MCF 10A (cell line): ENCODE measurements at regions not wholly inside any gene's neighbourhood (a gene's known extent, or its start where the extent isn't known, plus 50 kb on each side); places are given as distances from the start of the nearest gene placed in this dataset.

Experiments
- BruUV-seq: library from RNA; stranded (reverse); fragments of 400-500 nt; replicated peaks from 2 replicates; lab custom pipeline; 2021; lab: Mats Ljungman, UMichigan
- CTCF ChIA-PET: fragments of 300-600 bp; sonication (Branson Sonifier 250); formaldehyde crosslinking; extraction: SDS; loops from one replicate; lab custom pipeline; 2021; ENCODE audit warnings: antibody characterized with exemption, inconsistent platforms; lab: Yijun Ruan, JAX
- POLR2A ChIA-PET: fragments of 300-600, 350-650 bp; sonication (Branson Sonifier 250); formaldehyde crosslinking; extraction: SDS; loops from one replicate; lab custom pipeline; 2020; ENCODE audit warnings: antibody characterized with exemption, inconsistent platforms; lab: Yijun Ruan, JAX
- DNase-seq: peaks from one replicate; pipeline ENCODE4 v3.0.0-alpha.2; 2018; ENCODE audit not compliant: unreplicated experiment
- H3K27ac Mint-ChIP-seq: one replicate; pipeline ENCODE4 v1.8.0; 2022; ENCODE audit warnings: mild to moderate bottlenecking, low read depth, mixed read lengths; ENCODE audit not compliant: unreplicated experiment
- H3K27me3 Mint-ChIP-seq: one replicate; pipeline ENCODE4 v1.8.0; 2022; ENCODE audit warnings: mixed read lengths; ENCODE audit not compliant: insufficient read depth, unreplicated experiment
- H3K36me3 Mint-ChIP-seq: one replicate; pipeline ENCODE4 v1.8.0; 2022; ENCODE audit warnings: mild to moderate bottlenecking, moderate library complexity, mixed read lengths; ENCODE audit not compliant: insufficient read depth, unreplicated experiment
- H3K4me1 Mint-ChIP-seq: one replicate; pipeline ENCODE4 v1.8.0; 2022; ENCODE audit warnings: mixed read lengths; ENCODE audit not compliant: insufficient read depth, unreplicated experiment
- H3K4me3 Mint-ChIP-seq: one replicate; pipeline ENCODE4 v1.8.0; 2022; ENCODE audit warnings: mild to moderate bottlenecking, moderate library complexity, mixed read lengths; ENCODE audit not compliant: unreplicated experiment
- H3K9me3 Mint-ChIP-seq: one replicate; pipeline ENCODE4 v1.8.0; 2022; ENCODE audit warnings: mixed read lengths; ENCODE audit not compliant: unreplicated experiment
- CTCF ChIP-seq: fragments of 200-600 bp; IDR thresholded peaks from one replicate; pipeline ENCODE4 v1.8.0; 2022; ENCODE audit warnings: antibody characterized with exemption, mild to moderate bottlenecking; ENCODE audit not compliant: unreplicated experiment
- intact Hi-C: fragments of 100-400 bp; cut with micrococcal nuclease; formaldehyde crosslinking; loops from 2 replicates; pipeline ENCODE4 v1.14.1; 2022

DNA sequence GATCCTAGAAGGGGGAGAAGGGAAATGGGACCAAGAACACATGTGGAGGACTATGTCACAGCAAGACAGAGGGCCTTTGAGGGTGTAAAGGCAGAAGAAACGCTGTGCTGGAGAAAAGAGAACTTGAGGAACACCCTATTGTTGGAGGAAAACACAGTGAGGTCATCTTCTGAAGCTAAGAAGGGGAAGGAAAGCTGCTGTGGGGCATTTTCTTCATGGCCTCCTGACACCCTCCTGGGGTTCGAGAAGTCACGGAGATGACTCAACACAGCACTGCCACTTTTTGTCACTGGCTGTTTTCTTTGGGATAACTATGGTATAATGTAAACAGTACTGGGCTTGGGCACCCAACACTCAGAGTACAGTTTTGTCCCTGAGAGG is 492.6 kb upstream of the CADM1 start:
- H3K36me3 Mint-ChIP-seq, result no peaks in the 10 kb centered on the region
- H3K27ac Mint-ChIP-seq, result no peak overlapping the region
- no peaks in the 10 kb centered on the region for H3K27me3 Mint-ChIP-seq
- BruUV-seq, result no TSS peak
- no peak for DNase-seq
- H3K4me3 Mint-ChIP-seq, result no peak overlapping the region
- intact Hi-C loops, result no loop called here
- CTCF ChIA-PET, result no interaction called here
- POLR2A ChIA-PET, result no interaction called here
- TF ChIP-seq CTCF, result no peak
- no peaks in the 10 kb centered on the region for H3K4me1 Mint-ChIP-seq
- peaks cover 57% of the 10 kb centered on the region for H3K9me3 Mint-ChIP-seq

- Mint-ChIP-seq H3K27me3 (no peaks in the 10 kb centered on the region), H3K4me3 (no peak overlapping the region), H3K9me3 (peaks cover 58% of the 10 kb centered on the region), H3K4me1 (no peaks in the 10 kb centered on the region), H3K36me3 (no peaks in the 10 kb centered on the region), H3K27ac (no peak overlapping the region)
- ChIA-PET CTCF (no interaction called here), POLR2A (no interaction called here)
- no peak for TF ChIP-seq CTCF
- intact Hi-C loops, result no loop called here
- DNase-seq, result no peak
- BruUV-seq, result no TSS peak
Measured at GRCh38 chr11:115996125-115996807, 492.1 kb upstream of the CADM1 start.

- no peak overlapping the region for H3K4me3 Mint-ChIP-seq
- no peaks in the 10 kb centered on the region for H3K4me1 Mint-ChIP-seq
- H3K27me3 Mint-ChIP-seq, result no peaks in the 10 kb centered on the region
- CTCF ChIA-PET, result no interaction called here
- H3K36me3 Mint-ChIP-seq, result no peaks in the 10 kb centered on the region
- TF ChIP-seq CTCF, result no peak
- POLR2A ChIA-PET, result no interaction called here
- no TSS peak for BruUV-seq
- H3K9me3 Mint-ChIP-seq, result peaks cover 50% of the 10 kb centered on the region
- intact Hi-C loops, result no loop called here
- H3K27ac Mint-ChIP-seq, result no peak overlapping the region
- DNase-seq, result no peak
Measured at GRCh38 chr11:115993590-115993989, 489.4 kb upstream of the CADM1 start.

DNA sequence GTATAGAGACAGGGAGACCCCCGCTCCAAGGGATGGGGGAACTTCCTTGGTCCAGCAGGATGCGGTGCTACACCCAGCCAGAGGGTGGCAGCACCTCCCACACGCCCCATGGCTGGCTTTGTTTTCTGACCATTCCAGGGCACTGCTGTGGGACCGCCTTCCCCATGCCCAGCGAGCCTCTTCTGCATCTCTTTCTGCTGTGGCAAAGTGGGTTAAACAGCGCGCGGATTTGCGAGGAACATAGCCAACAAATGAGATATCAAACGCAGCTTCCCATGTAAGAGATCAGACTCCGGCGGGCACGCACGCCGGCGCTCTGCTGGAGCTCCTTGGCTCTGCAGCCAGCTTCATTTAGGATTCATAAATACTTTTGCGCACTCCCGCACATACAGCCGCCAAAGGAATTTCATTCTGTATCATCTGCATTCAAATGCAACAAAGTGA is 485.8 kb upstream of the CADM1 start:
- Mint-ChIP-seq H3K4me3 (no peak overlapping the region), H3K4me1 (no peaks in the 10 kb centered on the region), H3K9me3 (peaks cover 46% of the 10 kb centered on the region), H3K36me3 (no peaks in the 10 kb centered on the region), H3K27me3 (no peaks in the 10 kb centered on the region), H3K27ac (no peak overlapping the region)
- POLR2A ChIA-PET, result no interaction called here
- DNase-seq, result no peak
- no peak for TF ChIP-seq CTCF
- CTCF ChIA-PET, result interaction anchor here (0.6 to 0.7 kb wide), 2 partner anchors 92 to 674 kb away, joined by 3 to 4 read pairs; no protein-coding TSS in a partner anchor
- no TSS peak for BruUV-seq
- intact Hi-C loops, result no loop called here
